ENCODE measurements at regions not wholly inside any gene's neighbourhood (a gene's known extent, or its start where the extent isn't known, plus 50 kb on each side); places are given as distances from the start of the nearest gene placed in this dataset.

GRCh38 chr2:116645155-116645554 lies 1169.3 kb upstream of the DDX18 start:
- DNase-seq = no peak

DNA sequence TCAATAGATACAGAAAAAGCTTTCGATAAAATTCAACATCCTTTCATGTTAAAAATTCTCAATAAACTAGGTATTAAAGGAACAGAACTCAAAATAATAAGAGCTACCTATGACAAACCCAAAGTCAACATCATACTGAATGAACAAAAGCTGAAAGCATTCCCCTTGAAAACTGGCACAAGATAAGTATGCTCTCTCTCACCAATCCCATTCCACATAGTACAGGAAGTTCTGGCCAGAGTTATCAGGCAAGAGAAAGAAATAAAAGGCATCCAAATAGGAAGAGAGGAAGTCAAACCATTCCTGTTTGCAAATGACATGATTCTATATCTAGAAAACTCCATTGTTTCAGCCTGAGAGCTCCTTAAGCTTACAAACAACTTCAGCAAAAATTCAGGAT lies 1145.8 kb upstream of the DDX18 start:
- DNase-seq = no peak

DNA sequence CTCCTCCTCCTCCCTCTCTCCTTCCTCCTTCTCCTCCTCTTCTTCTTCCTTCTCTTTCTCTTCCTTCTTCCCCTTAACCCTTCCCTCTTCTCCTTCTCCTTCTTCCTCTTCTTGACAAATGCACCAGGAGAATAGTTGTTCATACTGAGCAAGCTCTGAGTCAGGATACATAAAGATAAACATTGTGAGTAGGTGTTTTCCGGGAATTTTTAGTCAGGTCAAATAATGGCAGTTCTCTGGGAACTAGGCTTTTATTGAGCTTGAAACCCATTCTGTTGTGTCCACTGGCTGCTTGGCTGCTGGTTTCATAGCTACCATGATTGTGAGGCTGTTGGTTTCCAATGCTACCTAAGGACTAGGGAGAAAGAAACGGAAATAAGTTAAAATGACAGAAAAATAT lies 1144.7 kb upstream of the DDX18 start:
- no peak for DNase-seq

DNA sequence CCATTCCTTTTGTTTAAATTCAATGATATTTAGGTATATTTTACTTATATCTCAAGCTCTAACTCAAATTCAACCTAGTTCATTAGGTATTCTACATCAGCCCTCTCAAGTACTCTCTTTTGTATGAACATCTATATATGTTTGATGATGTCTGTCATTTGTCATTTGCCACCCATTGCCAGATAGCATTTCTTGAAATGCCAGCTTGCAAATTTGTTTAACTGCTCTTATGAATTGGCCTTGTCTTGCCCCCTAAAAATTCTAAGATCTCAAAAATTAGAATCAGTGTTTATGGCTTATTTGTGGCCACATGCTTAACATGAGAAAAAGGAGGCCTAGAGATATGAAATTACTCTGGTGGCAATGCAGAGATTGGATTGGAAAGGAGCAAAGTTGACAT lies 1140.3 kb upstream of the DDX18 start:
- no peak for DNase-seq

DNA sequence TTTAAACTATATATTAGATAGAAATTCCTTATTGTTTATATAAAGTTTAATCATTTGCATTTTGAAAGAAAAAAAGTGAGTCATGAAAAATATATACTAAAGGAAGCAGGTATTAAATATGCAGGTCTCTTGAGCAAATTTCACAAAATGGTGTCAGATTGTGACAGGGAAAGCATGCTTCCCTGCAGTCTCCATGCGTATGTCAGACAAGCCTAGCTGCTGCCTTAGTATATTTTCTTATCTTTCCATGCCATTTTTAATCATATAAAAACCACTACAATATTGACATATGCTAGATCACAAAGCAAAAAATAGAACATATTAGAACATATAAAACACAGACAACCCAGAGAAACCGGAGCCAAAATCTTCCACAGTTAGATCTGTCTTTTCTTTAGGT lies 1137.7 kb upstream of the DDX18 start:
- DNase-seq = no peak

DNA sequence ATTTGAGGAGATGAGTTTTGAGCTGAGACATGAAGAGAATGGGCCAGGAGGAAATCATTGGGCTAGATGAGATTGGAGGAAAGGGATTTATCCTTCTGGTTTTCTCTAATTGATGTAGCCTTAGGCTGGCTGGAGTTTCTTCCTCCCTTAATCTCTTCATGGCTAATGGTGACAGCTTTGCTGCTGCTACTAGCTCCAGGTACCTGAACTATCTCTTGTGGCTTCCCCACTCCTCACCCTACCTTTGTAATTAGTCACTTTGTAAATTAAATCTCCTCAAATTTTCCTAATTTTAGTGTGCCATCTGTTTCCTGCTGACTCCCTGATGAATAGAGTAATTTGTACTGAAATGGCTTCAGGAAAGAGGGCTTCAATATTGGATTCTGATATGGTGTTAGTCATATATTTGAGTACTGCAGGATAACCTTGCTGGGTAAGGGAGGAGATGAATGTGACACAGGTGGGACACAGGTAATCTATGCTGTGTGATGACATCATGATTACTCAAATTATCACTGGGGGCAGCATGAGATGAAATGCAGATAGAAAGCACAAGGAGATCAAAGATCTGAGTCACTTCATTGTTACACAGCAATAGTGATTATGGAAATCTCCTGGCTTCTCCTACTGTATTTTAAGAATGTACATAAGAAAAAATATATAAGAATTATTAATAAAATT lies 1134.1 kb upstream of the DDX18 start:
- no peak for DNase-seq

DNA sequence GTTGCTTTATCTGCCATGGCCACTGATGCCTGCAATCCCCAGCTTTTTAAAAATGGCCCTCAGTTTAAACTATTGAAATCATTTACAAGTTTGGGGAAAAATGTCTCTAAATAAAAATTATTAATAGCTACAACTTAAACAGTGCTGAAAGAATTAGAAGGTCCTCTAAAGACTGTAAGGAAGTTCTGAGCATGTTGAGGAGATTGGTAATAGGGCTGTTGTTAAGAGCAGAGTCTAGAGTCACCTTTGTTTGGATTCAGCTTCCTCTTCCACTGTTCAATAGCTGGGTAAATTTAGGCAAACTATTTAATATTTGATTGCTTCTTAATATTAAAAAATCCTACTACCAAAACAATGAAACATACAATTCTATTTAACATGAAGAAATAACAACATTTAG lies 1127.1 kb upstream of the DDX18 start:
- no peak for DNase-seq

DNA sequence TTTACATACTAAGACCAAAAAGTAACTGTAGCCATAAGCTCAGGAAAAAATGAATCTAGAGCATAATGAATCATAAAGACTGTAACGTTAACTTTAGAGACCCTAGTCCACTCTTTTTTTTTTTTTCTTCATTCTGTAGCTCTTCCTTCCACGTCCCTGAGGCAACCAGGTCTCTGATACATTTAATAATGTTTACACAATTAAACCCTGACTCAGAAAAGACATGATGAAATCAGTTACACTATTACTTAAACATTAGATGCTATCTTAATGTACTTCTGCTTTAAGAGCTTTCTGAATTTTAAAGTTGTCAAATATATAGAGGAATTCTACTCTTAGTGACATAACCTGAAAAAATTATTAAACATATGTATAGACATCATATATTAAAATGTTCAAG lies 1121.5 kb upstream of the DDX18 start:
- DNase-seq = no peak

DNA sequence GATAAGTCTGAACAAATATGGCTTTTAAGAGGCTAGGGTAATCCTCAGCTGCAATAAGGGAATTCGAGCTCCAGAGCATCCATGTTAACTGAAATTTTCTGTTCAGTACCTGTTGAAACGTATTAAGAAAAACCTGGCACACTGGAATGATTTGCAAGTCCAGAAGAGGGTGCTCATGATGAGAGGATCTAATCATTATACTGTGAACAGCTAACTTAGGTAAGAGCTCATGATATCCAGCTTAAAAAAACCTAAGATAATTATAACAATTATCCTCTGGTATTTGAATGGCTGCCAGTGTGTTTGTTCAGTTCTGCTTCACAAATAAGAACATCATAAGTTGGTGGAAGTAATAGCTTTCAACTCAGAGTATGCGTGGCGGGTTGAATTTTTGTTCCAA lies 1118.3 kb upstream of the DDX18 start:
- no peak for DNase-seq

DNA sequence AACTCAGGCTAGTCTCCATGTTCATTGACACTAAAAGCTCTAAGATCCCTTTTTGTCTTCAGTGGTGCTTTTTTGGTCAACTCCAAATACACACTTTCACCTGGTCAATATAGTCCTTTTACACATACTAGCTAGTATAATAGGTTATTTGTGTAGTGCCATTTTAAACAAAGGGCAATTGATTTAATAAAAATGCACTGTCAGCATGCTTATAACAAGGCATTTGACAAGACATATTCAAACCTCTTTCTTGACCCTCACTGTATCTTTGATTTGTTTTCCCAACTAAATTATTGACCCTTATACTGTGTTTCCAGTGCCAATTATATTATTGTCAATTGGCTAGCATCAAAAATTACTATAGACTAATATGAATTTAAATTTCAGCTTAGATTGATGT lies 1117.6 kb upstream of the DDX18 start:
- DNase-seq = no peak

DNA sequence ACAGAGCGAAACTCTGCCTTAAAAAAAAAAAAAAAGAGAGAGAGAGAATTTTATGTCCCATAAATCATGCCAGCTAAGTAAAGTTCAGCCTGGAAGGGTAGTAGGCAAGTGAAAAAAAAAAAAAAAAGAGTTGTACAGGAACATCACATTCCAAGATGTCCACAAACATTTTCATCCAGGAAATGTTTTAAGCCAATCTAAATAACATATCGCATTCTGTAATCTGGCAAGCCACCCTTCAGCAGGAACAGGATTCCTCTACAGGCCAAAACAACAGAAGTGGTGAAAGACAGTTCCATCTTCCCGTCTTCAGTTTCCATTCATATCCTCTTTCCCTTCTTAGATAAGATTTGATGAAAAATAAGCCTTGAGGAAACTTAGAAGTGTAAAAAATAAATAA lies 1108.1 kb upstream of the DDX18 start:
- DNase-seq = no peak

- no peak for DNase-seq
These were observed 1098.5 kb upstream of the DDX18 start for GRCh38 chr2:116716038-116716437.

DNA sequence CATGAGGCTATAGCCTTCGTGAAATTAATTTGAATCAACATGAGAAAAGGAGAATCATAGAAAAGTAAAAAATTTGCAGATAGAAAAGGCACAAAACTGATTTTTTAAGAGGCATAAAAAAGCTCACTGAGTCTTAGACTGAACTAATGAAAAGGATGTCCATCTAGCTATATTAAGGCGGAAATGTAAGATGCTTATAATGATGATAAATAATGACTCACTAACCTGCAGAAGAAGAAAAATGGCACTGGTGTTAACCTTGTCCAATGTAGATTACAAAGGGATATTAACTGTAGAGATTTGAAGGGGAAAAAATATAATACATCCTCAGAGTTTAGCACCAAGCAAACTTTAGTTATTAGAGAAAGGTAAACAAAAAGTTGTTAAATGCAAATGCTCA lies 1098.0 kb upstream of the DDX18 start:
- DNase-seq = no peak

DNA sequence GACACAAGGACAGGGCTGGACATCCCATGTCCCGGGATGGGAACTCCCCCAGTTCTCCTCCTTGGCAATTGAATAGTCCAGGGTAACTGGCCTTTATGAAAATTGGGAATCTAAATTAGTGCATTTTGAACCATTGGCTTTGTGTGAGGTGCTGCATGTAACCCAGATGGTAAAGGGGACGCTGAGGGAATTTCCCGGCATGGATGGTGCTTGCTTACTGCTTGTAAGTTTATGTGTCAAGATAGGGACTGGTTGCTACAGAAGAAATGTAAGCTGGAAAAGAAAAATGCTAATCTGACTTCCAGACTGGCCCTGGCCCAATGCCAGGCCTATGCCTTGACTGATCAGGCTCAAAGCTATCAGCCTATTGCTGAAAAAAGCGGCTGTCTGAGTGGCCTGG lies 1096.7 kb upstream of the DDX18 start:
- no peak for DNase-seq

DNA sequence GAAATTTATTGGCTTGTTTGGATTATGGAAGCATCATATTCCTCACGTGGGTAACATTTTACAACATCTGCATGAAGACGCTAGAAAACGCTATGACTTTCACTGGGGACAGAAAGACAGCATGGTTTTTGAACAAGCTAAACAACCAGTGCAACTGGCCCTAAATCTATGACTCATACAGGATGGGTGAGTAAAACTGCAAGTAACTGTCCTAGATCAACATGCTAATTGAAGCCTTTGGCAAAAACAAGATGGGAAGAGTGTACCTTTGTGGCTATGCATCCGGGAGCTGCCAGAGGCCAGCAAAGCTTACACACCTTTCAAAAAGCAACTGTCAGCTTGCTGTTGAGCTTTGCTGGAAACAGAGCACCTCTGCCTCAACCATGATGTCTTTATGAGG lies 1096.0 kb upstream of the DDX18 start:
- no peak for DNase-seq

GRCh38 chr2:116719836-116720235 lies 1094.7 kb upstream of the DDX18 start:
- no peak for DNase-seq

- DNase-seq = no peak
These were observed 1089.9 kb upstream of the DDX18 start for GRCh38 chr2:116724550-116724949.

DNA sequence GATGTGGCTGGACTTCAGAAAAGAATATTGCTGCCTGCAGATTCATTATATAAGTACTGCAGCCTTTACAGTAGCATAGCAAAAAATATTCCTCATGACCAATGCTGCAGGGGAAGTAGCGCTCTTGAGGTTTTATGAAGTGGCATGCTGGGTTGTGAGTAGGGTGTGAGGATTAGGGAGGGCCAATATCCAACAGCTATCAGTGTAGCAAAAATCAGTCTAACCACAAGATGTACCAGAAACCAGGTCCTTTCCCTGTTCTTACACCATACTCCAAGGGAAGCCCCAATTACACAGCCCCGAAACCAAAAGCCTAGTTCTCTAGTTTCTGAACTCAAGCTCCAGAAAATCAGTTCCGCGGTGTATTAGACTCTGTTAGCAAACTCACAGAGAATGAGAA lies 1082.2 kb upstream of the DDX18 start:
- DNase-seq = no peak

DNA sequence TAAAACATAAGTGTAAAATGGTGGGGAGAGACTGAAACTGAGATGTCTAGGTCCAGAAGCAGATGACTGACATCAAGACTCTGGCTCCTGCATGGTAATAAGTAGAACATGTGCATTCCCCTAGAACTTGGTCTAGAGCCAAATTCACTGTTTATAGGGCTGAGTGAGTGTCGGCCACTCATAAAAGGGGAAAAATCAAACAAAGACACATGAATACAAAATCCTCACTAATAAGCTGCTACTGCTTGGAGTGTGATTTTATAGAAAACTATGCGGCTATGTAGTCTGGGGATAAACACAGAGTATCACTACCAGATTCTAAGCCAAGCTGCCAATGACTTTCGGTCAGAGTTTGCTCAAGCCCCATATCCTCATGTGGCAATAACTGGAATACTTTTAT lies 1080.8 kb upstream of the DDX18 start:
- no peak for DNase-seq

- no peak for DNase-seq
These were observed 1076.5 kb upstream of the DDX18 start for GRCh38 chr2:116737951-116738350.

- no peak for DNase-seq
These were observed 1067.4 kb upstream of the DDX18 start for GRCh38 chr2:116747103-116747502.

DNA sequence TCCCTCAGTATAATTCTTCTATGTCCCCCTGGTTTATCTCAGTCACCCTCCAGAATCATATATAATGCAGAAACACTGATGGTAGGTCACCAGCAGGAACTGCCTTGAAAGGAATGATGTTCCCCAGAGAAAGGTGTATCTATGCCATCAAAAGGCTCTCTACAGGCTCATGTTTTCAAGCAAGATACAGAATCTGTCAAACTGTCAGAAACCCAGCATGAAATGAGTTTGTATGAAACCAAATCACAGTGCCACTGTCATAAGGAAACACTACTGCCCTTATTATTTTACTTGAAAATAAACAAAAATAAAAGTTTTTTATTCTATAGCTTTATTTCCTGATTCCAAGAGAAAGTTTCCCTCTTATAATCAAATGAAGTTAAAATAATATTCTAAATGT lies 1064.5 kb upstream of the DDX18 start:
- DNase-seq = no peak

DNA sequence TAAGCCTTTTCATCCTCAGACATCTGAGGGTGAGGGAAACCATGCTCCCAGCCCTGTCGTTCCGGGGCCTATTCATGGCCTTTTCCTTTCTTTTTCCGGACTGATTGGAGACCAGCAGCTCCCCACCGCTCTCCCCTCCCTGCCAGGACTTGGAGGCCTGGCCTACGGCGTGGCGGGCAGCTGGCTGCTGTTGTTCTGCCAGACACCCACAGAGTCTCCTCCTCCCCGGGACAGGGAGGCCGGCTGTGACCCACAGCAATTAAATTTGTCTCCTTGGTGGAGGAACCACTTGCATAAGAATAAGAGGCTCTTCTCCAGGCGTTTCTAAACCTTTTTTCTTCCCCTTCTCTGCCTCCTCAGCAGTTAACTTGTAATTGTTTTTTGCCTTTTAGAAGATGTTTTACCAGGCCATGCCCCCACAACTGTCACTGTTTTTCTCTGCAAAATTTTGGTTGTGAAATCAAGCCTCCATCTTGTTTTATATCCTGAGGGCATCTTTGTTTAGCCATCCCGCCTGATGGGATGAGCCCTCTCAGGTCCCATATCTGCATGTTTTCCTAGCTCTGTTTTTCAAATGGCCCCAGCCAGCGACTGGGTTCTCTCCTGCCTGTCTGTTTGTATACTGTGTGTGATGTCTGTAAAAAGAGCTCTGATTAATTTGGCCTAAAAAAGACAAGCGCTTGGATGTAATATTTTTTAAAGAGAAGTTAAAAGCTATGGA lies 1060.0 kb upstream of the DDX18 start:
- DNase-seq = no peak

DNA sequence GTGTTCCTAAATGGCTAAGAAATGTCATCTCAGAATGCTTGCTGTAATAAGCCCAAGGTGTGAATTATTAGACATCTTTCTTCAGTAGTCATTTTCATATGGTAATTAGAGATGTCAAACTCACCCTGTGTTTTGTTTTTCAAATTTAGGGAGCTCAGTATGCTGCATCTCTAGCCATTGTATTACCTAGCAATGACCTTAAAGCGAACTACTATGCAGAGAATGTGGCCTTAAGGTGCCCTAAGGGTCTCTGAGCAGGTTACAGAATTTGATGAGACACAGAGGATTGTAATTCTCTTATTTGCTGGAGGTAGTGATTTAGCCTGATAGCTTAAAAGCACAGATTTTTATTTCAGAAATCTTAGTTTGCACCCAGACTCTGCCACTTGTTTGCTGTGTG lies 1052.6 kb upstream of the DDX18 start:
- DNase-seq = no peak

GRCh38 chr2:116769514-116769913 lies 1045.0 kb upstream of the DDX18 start:
- no peak for DNase-seq
